ENCODE measurements at regions not wholly inside any gene's neighbourhood (a gene's known extent, or its start where the extent isn't known, plus 50 kb on each side); places are given as distances from the start of the nearest gene placed in this dataset.

- no peak for TF ChIP-seq CTCF (IDR thresholded peaks at IDR 0.05)
- no peak for TF ChIP-seq POLR2A (IDR thresholded peaks at IDR 0.05)
Measured at GRCh38 chr11:134750619-134751018, 338.6 kb upstream of the B3GAT1 start.

All from body of pancreas (tissue), 4 donors.